Loucy (cell line): ENCODE measurements at regions not wholly inside any gene's neighbourhood (a gene's known extent, or its start where the extent isn't known, plus 50 kb on each side); places are given as distances from the start of the nearest gene placed in this dataset.

Source experiments
- H2AFZ ChIP-seq: fragments of 200-600 bp; sonication (generic); 2 replicates; pipeline ENCODE4 v1.6.0; 2016; ENCODE audit warnings: antibody characterized with exemption, mild to moderate bottlenecking, low read length, moderate library complexity
- H3F3A ChIP-seq: fragments of 200-600 bp; 2 replicates; pipeline ENCODE4 v1.6.0; 2016; ENCODE audit warnings: antibody characterized with exemption, low read depth, mild to moderate bottlenecking
- H3K27me3 ChIP-seq: fragments of 200-600 bp; sonication (generic); 2 replicates; pipeline ENCODE4 v1.6.1; 2014; ENCODE audit warnings: low read length, mild to moderate bottlenecking; ENCODE audit not compliant: insufficient read depth, poor library complexity, severe bottlenecking
- H3K36me3 ChIP-seq: fragments of 200-600 bp; sonication (generic); 2 replicates; pipeline ENCODE4 v1.6.1; 2016; ENCODE audit warnings: low read length; ENCODE audit not compliant: insufficient read depth
- H3K4me1 ChIP-seq: fragments of 200-600 bp; sonication (generic); 2 replicates; pipeline ENCODE4 v1.5.1; 2014; ENCODE audit warnings: low read length, mild to moderate bottlenecking; ENCODE audit not compliant: insufficient read depth, poor library complexity, severe bottlenecking
- H3K4me2 ChIP-seq: fragments of 200-600 bp; sonication (generic); 2 replicates; pipeline ENCODE4 v1.6.0; 2014; ENCODE audit warnings: antibody characterized with exemption, low read length, low read depth, mild to moderate bottlenecking; ENCODE audit not compliant: poor library complexity, severe bottlenecking
- H3K4me3 ChIP-seq: fragments of 200-600 bp; sonication (generic); 2 replicates; pipeline ENCODE4 v1.5.1; 2014; ENCODE audit warnings: low read length, mild to moderate bottlenecking, mixed read lengths; ENCODE audit not compliant: poor library complexity, severe bottlenecking
- H3K79me2 ChIP-seq: fragments of 200-600 bp; sonication (generic); 2 replicates; pipeline ENCODE4 v1.6.1; 2014; ENCODE audit warnings: low read length; ENCODE audit not compliant: insufficient read depth
- H3K9ac ChIP-seq: fragments of 200-600 bp; sonication (generic); 2 replicates; pipeline ENCODE4 v1.6.0; 2014; ENCODE audit warnings: mild to moderate bottlenecking, low read depth, low read length, moderate library complexity; ENCODE audit not compliant: poor library complexity, severe bottlenecking
- H3K9me2 ChIP-seq: fragments of 200-600 bp; sonication (generic); replicated peaks from 2 replicates; pipeline ENCODE4 v1.6.1; 2016; ENCODE audit warnings: low read depth, low read length, mixed read lengths
- H3K9me3 ChIP-seq: fragments of 200-600 bp; sonication (generic); 2 replicates; pipeline ENCODE4 v1.6.1; 2014; ENCODE audit warnings: mild to moderate bottlenecking, antibody characterized with exemption, low read length, low read depth; ENCODE audit not compliant: insufficient read depth
- H4K20me1 ChIP-seq: fragments of 200-600 bp; sonication (generic); 2 replicates; pipeline ENCODE4 v1.6.0; 2014; ENCODE audit warnings: antibody characterized with exemption, low read length, mild to moderate bottlenecking; ENCODE audit not compliant: insufficient read depth, poor library complexity, severe bottlenecking
- CTCF ChIP-seq: fragments of 200-600 bp; sonication (generic); conservative IDR thresholded peaks from 2 replicates; pipeline ENCODE4 v1.5.1; 2014; ENCODE audit warnings: mild to moderate bottlenecking, antibody characterized with exemption, low read length
- EZH2phosphoT487 ChIP-seq: fragments of 200-600 bp; IDR thresholded peaks from 2 replicates; pipeline ENCODE4 v1.6.1; 2018; ENCODE audit warnings: antibody characterized with exemption, mild to moderate bottlenecking, moderate library complexity, borderline replicate concordance

- Histone ChIP-seq H3K9ac (no peak overlapping the region), H3K27me3 (no peaks in the 10 kb centered on the region), H3K4me2 (no peak overlapping the region)
These were observed 94.9 kb downstream of the FAM161A start for GRCh38 chr2:61759005-61759404.

GRCh38 chr2:61758159-61758558 is 95.7 kb downstream of the FAM161A start:
- Histone ChIP-seq H4K20me1 (no peaks in the 10 kb centered on the region), H3K36me3 (no peaks in the 10 kb centered on the region), H3K9ac (no peak overlapping the region), H3K9me3 (no peaks in the 10 kb centered on the region), H3K27me3 (no peaks in the 10 kb centered on the region), H3K4me1 (no peaks in the 10 kb centered on the region), H3K4me3 (no peak overlapping the region), H3K9me2 (no peaks in the 10 kb centered on the region), H3F3A (no peaks in the 10 kb centered on the region), H2AFZ (no peak overlapping the region), H3K79me2 (no peaks in the 10 kb centered on the region), H3K4me2 (no peak overlapping the region)
- TF ChIP-seq EZH2phosphoT487: no peak
- TF ChIP-seq CTCF: no peak

More at GRCh38 chr2:61759005-61759404, 94.9 kb downstream of the FAM161A start:
- no peaks in the 10 kb centered on the region for H3F3A ChIP-seq
- H2AFZ ChIP-seq: no peak overlapping the region
- no peaks in the 10 kb centered on the region for H3K79me2 ChIP-seq
- TF ChIP-seq CTCF: no peak
- H4K20me1 ChIP-seq: no peaks in the 10 kb centered on the region
- no peaks in the 10 kb centered on the region for H3K9me2 ChIP-seq
- H3K4me1 ChIP-seq: no peaks in the 10 kb centered on the region
- no peaks in the 10 kb centered on the region for H3K36me3 ChIP-seq
- H3K4me3 ChIP-seq: no peak overlapping the region
- no peaks in the 10 kb centered on the region for H3K9me3 ChIP-seq

- Histone ChIP-seq H3K9ac (no peak overlapping the region), H3K79me2 (no peaks in the 10 kb centered on the region), H4K20me1 (no peaks in the 10 kb centered on the region), H3K4me1 (no peaks in the 10 kb centered on the region), H3K4me3 (no peak overlapping the region), H3K9me2 (no peaks in the 10 kb centered on the region), H3K9me3 (no peaks in the 10 kb centered on the region), H3F3A (no peaks in the 10 kb centered on the region), H3K36me3 (no peaks in the 10 kb centered on the region), H3K4me2 (no peak overlapping the region), H3K27me3 (no peaks in the 10 kb centered on the region), H2AFZ (no peak overlapping the region)
- TF ChIP-seq EZH2phosphoT487 (no peak), CTCF (no peak)
These were observed 100.3 kb downstream of the FAM161A start for GRCh38 chr2:61753512-61753911.
